Endodermal cell (in vitro differentiated cells): ENCODE measurements at regions not wholly inside any gene's neighbourhood (a gene's known extent, or its start where the extent isn't known, plus 50 kb on each side); places are given as distances from the start of the nearest gene placed in this dataset.

ENCODE experiments used
- DNase-seq: peaks from one replicate; pipeline ENCODE4 v3.0.0-alpha.2; 2017
- H3K27ac ChIP-seq: 2 replicates; pipeline ENCODE4 v1.5.1; 2013; ENCODE audit warnings: mild to moderate bottlenecking, low read depth, low read length, moderate library complexity
- H3K27me3 ChIP-seq: 2 replicates; pipeline ENCODE4 v1.6.1; 2013; ENCODE audit warnings: mild to moderate bottlenecking, low read length, moderate library complexity; ENCODE audit not compliant: insufficient read depth, control insufficient read depth, poor library complexity, severe bottlenecking
- H3K36me3 ChIP-seq: 2 replicates; pipeline ENCODE4 v1.7.0; 2013; ENCODE audit warnings: mild to moderate bottlenecking, low read length, moderate library complexity; ENCODE audit not compliant: control insufficient read depth, insufficient read depth
- H3K4me1 ChIP-seq: one replicate; pipeline ENCODE4 v1.7.0; 2013; ENCODE audit warnings: low read length; ENCODE audit not compliant: control insufficient read depth, insufficient read depth
- H3K4me3 ChIP-seq: 2 replicates; pipeline ENCODE4 v1.5.1; 2013; ENCODE audit warnings: mild to moderate bottlenecking, low read length, moderate library complexity
- H3K9ac ChIP-seq: 2 replicates; pipeline ENCODE4 v1.6.1; 2013; ENCODE audit warnings: mild to moderate bottlenecking, low read length, moderate library complexity; ENCODE audit not compliant: poor library complexity, severe bottlenecking; ENCODE audit errors: extremely low read depth
- H3K9me3 ChIP-seq: 2 replicates; pipeline ENCODE4 v1.6.1; 2013; ENCODE audit warnings: mild to moderate bottlenecking, low read length, moderate library complexity; ENCODE audit not compliant: control insufficient read depth
- H3K27ac Mint-ChIP-seq: 2 replicates; pipeline ENCODE4 v1.8.0; 2020; ENCODE audit warnings: mixed read lengths
- H3K27me3 Mint-ChIP-seq: 2 replicates; pipeline ENCODE4 v1.8.0; 2021; ENCODE audit warnings: mild to moderate bottlenecking, mixed read lengths; ENCODE audit not compliant: insufficient read depth
- H3K36me3 Mint-ChIP-seq: 2 replicates; pipeline ENCODE4 v1.8.0; 2020; ENCODE audit warnings: low read depth, mixed read lengths
- H3K4me1 Mint-ChIP-seq: 2 replicates; pipeline ENCODE4 v1.8.0; 2020; ENCODE audit warnings: mixed read lengths
- H3K4me3 Mint-ChIP-seq: 2 replicates; pipeline ENCODE4 v1.8.0; 2020; ENCODE audit warnings: mild to moderate bottlenecking, moderate library complexity, mixed read lengths
- H3K9me3 Mint-ChIP-seq: 2 replicates; pipeline ENCODE4 v1.8.0; 2020; ENCODE audit warnings: mild to moderate bottlenecking, mixed read lengths
- CTCF ChIP-seq: fragments of 200-600 bp; sonication (generic); conservative IDR thresholded peaks from 2 replicates; pipeline ENCODE4 v1.5.0; 2021; ENCODE audit warnings: antibody characterized with exemption, mild to moderate bottlenecking
- WGBS, 2 experiments: methylation state at CpG; one replicate each; pipeline versions ENCODE4 v1.1.5 to v1.1.7; 2013; ENCODE audit warnings: missing lambda C conversion rate in 2 of 2, mixed read lengths in 1 of 2; ENCODE audit not compliant: insufficient coverage in 1 of 2, insufficient read length in 1 of 2; 5-methylcytosine and 5-hydroxymethylcytosine counted together

GRCh38 chr14:101076451-101077198 is 173.1 kb upstream of the RTL1 start:
- no peak overlapping the region for H3K27ac ChIP-seq
- Mint-ChIP-seq H3K4me3 (peak overlapping the region; percentile 65), H3K4me1 (peaks cover 35% of the 10 kb centered on the region), H3K27me3 (peaks cover 9% of the 10 kb centered on the region), H3K27ac (no peak overlapping the region), H3K36me3 (no peaks in the 10 kb centered on the region), H3K9me3 (no peaks in the 10 kb centered on the region)
- H3K9me3 ChIP-seq, result no peaks in the 10 kb centered on the region
- peak overlapping the region; percentile 74 for H3K4me3 ChIP-seq
- H3K4me1 ChIP-seq, result peaks cover 16% of the 10 kb centered on the region
- H3K27me3 ChIP-seq, result no peaks in the 10 kb centered on the region
- 84 to 86% methylated on average over 27 to 29 of the region's 29 CpGs for WGBS, 2 experiments
- no peak for TF ChIP-seq CTCF
- no peak overlapping the region for H3K9ac ChIP-seq
- peak; percentile 53 for DNase-seq
- no peaks in the 10 kb centered on the region for H3K36me3 ChIP-seq

- Mint-ChIP-seq H3K36me3 (no peaks in the 10 kb centered on the region), H3K27me3 (peaks cover 11% of the 10 kb centered on the region), H3K9me3 (no peaks in the 10 kb centered on the region), H3K4me3 (peak overlapping the region; percentile 65), H3K27ac (peak overlapping the region; percentile 55), H3K4me1 (peaks cover 26% of the 10 kb centered on the region)
- DNase-seq, result peak; percentile 92
- Histone ChIP-seq H3K36me3 (no peaks in the 10 kb centered on the region), H3K9ac (peak overlapping the region; percentile 30), H3K4me1 (peaks cover 16% of the 10 kb centered on the region), H3K27me3 (no peaks in the 10 kb centered on the region), H3K4me3 (peak overlapping the region; percentile 74), H3K27ac (no peak overlapping the region), H3K9me3 (no peaks in the 10 kb centered on the region)
- TF ChIP-seq CTCF, result no peak
- 12 to 22% methylated on average over 9 to 38 of the region's 38 CpGs for WGBS, 2 experiments
Observed at GRCh38 chr14:101077481-101078074, 174.1 kb upstream of the RTL1 start.

GRCh38 chr14:101078170-101078891 is 174.8 kb upstream of the RTL1 start:
- Mint-ChIP-seq H3K36me3 (no peaks in the 10 kb centered on the region), H3K4me1 (peaks cover 24% of the 10 kb centered on the region), H3K4me3 (no peak overlapping the region), H3K27ac (no peak overlapping the region), H3K27me3 (peaks cover 11% of the 10 kb centered on the region), H3K9me3 (peaks cover 2% of the 10 kb centered on the region)
- Histone ChIP-seq H3K9ac (no peak overlapping the region), H3K27ac (no peak overlapping the region), H3K9me3 (peaks cover 4% of the 10 kb centered on the region), H3K27me3 (no peaks in the 10 kb centered on the region), H3K4me3 (no peak overlapping the region), H3K4me1 (peaks cover 13% of the 10 kb centered on the region), H3K36me3 (no peaks in the 10 kb centered on the region)
- peak; percentile 38 for DNase-seq
- whole genome bisulfite sequencing, 2 experiments, result 92 to 93% methylated on average over 6 to 8 of the region's 8 CpGs
- no peak for TF ChIP-seq CTCF
